Nephron (organoid): ENCODE measurements at regions not wholly inside any gene's neighbourhood (a gene's known extent, or its start where the extent isn't known, plus 50 kb on each side); places are given as distances from the start of the nearest gene placed in this dataset.

Experiments used
- H3K27ac Mint-ChIP-seq, 3 experiments: 2 replicates each; pipeline ENCODE4 v1.8.0; 2020; ENCODE audit warnings: mixed read lengths in 3 of 3, mild to moderate bottlenecking in 2 of 3, moderate library complexity in 1 of 3
- H3K27me3 Mint-ChIP-seq: 2 replicates; pipeline ENCODE4 v1.8.0; 2021; ENCODE audit warnings: low read depth, mild to moderate bottlenecking, moderate library complexity, mixed read lengths
- H3K36me3 Mint-ChIP-seq: 2 replicates; pipeline ENCODE4 v1.8.0; 2020; ENCODE audit warnings: low read depth, mixed read lengths
- H3K4me1 Mint-ChIP-seq: 2 replicates; pipeline ENCODE4 v1.8.0; 2020; ENCODE audit warnings: mixed read lengths
- H3K4me3 Mint-ChIP-seq, 3 experiments: 2 replicates each; pipeline ENCODE4 v1.8.0; 2020; ENCODE audit warnings: mild to moderate bottlenecking in 3 of 3, mixed read lengths in 3 of 3, moderate library complexity in 2 of 3
- H3K9me3 Mint-ChIP-seq: 2 replicates; pipeline ENCODE4 v1.8.0; 2020; ENCODE audit warnings: mixed read lengths
- TF ChIP-seq, protein P1 (sequence below), 3 experiments: fragments of 200-600 bp; sonication (generic); IDR thresholded peaks; one replicate each; pipeline ENCODE4 v1.5.0; 2021; ENCODE audit warnings: antibody characterized with exemption in 3 of 3; ENCODE audit not compliant: unreplicated experiment in 3 of 3

DNA sequence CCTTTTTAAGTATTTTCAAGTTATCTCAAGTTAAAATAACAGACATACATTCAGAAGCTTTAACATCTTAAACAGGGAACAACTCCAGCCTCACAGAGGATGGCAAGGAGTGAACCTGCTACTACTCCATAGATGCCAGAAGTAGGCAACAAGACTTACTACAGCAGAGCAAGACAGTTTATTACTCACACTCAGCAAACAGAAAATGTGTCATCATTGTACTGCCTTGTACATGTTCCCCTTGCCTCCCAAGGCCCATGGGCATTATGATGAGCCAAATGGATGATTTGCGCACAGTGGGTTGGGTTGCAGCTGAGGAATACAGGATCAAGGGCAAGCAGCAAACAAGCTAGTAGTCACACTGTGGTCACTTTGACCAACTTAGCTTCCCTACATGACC, 80.6 kb upstream of the VRK2 start:
- H3K4me1 Mint-ChIP-seq = no peaks in the 10 kb centered on the region
- no peak overlapping the region for H3K4me3 Mint-ChIP-seq
- H3K36me3 Mint-ChIP-seq = no peaks in the 10 kb centered on the region
- no peak overlapping the region for H3K27ac Mint-ChIP-seq
- H3K9me3 Mint-ChIP-seq = no peaks in the 10 kb centered on the region
- TF ChIP-seq, protein P1, sequence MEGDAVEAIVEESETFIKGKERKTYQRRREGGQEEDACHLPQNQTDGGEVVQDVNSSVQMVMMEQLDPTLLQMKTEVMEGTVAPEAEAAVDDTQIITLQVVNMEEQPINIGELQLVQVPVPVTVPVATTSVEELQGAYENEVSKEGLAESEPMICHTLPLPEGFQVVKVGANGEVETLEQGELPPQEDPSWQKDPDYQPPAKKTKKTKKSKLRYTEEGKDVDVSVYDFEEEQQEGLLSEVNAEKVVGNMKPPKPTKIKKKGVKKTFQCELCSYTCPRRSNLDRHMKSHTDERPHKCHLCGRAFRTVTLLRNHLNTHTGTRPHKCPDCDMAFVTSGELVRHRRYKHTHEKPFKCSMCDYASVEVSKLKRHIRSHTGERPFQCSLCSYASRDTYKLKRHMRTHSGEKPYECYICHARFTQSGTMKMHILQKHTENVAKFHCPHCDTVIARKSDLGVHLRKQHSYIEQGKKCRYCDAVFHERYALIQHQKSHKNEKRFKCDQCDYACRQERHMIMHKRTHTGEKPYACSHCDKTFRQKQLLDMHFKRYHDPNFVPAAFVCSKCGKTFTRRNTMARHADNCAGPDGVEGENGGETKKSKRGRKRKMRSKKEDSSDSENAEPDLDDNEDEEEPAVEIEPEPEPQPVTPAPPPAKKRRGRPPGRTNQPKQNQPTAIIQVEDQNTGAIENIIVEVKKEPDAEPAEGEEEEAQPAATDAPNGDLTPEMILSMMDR (IDR thresholded peaks at IDR 0.05; ENCODE audit: unreplicated experiment in 3 of 3) = no peak
- no peaks in the 10 kb centered on the region for H3K27me3 Mint-ChIP-seq

DNA sequence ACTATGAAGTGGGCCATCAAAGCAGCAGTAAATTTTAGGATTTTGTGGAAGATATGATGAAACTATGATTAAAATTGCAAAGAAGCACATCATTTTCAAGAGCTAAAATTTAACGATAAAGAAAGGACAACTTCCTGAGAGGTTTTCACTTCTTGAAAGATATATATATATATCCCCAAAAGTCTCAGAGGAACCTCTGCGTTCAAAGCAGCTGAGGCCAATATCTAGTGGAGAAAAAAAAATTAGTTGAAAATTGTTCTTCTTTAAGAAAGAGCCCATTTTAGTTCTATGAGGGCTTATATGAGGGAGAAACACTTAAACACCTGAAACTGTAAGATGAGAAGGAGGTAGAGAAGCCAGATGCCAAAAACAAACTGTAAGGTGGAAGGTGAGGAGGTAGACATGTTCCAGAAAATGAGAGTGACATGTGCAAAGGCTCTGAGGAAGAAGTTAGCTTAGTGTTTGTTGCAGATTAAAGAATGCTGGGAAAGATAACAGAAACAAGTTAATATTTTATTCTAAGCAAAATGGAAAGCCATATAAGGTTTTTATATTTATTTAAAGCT, 72.9 kb upstream of the VRK2 start:
- H3K4me1 Mint-ChIP-seq = no peaks in the 10 kb centered on the region
- TF ChIP-seq, protein P1 (IDR thresholded peaks at IDR 0.05; ENCODE audit: unreplicated experiment in 3 of 3) = no peak
- H3K36me3 Mint-ChIP-seq = no peaks in the 10 kb centered on the region
- no peaks in the 10 kb centered on the region for H3K27me3 Mint-ChIP-seq
- H3K4me3 Mint-ChIP-seq = no peak overlapping the region
- H3K27ac Mint-ChIP-seq = no peak overlapping the region
- peaks cover 4% of the 10 kb centered on the region for H3K9me3 Mint-ChIP-seq

DNA sequence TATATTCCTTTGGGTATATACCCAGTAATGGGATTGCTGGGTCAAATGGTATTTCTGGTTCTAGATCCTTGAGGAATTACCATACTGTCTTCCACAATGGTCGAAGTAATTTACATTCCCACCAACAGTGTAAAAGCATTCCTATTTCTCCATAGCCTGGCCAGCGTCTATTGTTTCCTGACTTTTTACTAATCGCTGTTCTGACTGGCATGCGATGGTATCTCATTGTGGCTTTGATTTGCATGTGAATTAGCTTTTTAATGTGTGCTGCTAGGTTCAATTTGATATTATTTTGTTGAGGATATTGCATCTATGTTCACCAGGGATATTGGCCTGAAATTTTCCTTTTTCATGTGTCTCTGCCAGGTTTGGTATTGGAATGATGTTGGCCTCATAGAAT, 67.4 kb upstream of the VRK2 start:
- Mint-ChIP-seq H3K27me3 (no peaks in the 10 kb centered on the region), H3K36me3 (no peaks in the 10 kb centered on the region), H3K4me3 (no peak overlapping the region), H3K4me1 (no peaks in the 10 kb centered on the region), H3K9me3 (no peaks in the 10 kb centered on the region), H3K27ac (no peak overlapping the region)
- TF ChIP-seq, protein P1 (IDR thresholded peaks at IDR 0.05; ENCODE audit: unreplicated experiment in 3 of 3) = no peak

DNA sequence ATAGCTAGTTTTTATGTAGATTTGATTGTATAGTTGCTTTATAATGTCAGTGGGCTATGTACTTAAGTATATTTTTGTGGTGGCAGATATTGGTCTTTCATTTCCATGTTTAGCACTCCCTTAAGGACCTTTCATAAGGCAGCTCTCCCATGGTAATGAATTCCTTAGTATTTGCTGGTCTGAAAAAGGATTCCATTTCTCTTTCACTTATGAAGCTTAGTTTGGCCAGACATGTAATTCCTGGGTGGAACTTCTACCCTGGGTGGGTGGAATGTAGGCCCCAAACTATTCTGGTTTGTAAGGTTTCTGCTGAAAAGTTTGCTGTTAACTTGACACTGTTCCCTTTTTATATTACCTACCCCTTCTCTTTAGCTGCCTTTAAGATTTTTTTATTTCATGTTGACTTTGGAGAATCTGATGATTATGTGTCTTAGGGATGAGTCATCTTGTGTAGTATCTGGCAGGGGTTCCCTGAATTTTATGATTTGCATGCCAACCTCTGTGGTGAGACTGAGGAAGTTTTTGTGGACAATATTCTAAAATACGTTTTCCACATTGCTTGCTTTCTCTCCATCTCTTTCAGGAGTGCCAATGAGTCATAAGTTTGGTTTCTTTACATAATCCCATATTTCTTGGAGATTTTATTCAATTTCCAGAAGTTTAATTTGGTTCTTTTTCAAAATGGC, 65.4 kb upstream of the VRK2 start:
- no peaks in the 10 kb centered on the region for H3K9me3 Mint-ChIP-seq
- H3K4me1 Mint-ChIP-seq = no peaks in the 10 kb centered on the region

DNA sequence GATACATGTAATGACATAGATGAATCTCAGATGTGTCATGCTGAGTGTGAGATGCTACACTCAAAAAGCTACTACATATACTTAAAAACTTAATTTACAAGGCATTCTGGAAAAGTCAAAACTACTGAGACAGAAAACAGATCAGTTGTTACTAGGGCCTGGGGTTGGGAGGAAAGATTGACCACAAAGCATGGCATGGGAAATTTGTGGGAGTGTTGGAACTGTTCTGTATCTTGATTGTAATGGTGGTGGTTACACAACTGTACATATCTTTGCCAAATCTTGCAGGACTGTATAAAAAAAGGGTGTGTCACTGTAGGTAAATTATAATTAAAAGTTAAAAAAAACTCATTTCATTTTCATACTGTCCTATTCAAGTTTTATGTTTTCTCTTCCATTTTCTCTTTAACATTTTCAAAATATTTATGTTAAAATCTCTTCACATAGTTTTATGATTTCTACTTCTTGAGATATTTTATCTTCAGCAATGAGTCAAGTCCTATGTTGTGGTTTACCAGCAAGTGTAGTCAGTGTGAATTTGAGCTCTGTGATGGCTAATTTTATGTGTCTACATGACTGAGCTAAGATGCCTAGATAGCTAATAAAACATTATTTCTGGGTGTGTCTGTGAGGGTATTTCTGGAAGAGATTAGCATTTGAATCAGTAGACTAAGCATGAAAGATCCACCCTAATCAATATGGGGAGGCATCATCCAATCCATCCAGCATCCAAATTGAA, 58.6 kb upstream of the VRK2 start:
- Mint-ChIP-seq H3K4me3 (no peak overlapping the region), H3K9me3 (no peaks in the 10 kb centered on the region), H3K27me3 (no peaks in the 10 kb centered on the region), H3K4me1 (no peaks in the 10 kb centered on the region), H3K27ac (no peak overlapping the region), H3K36me3 (no peaks in the 10 kb centered on the region)
- TF ChIP-seq, protein P1 (IDR thresholded peaks at IDR 0.05; ENCODE audit: unreplicated experiment in 3 of 3) = no peak

More for the DNA sequence above, 65.4 kb upstream of the VRK2 start:
- Mint-ChIP-seq H3K36me3 (no peaks in the 10 kb centered on the region), H3K27ac (no peak overlapping the region), H3K4me3 (no peak overlapping the region), H3K27me3 (no peaks in the 10 kb centered on the region)
- TF ChIP-seq, protein P1 (IDR thresholded peaks at IDR 0.05; ENCODE audit: unreplicated experiment in 3 of 3) = no peak
